ENCODE measurements at regions not wholly inside any gene's neighbourhood (a gene's known extent, or its start where the extent isn't known, plus 50 kb on each side); places are given as distances from the start of the nearest gene placed in this dataset.

GRCh38 chr3:86464180-86464579 lies 526.8 kb downstream of the VGLL3 start:
- Histone ChIP-seq H3F3A (ENCODE audit: low read length, unreplicated experiment) (no peaks in the 10 kb centered on the region), H3K9ac (ENCODE audit: low read length) (no peak overlapping the region), H3K4me2 (ENCODE audit: low read length) (no peak overlapping the region), H4K20me1 (ENCODE audit: low read length) (no peaks in the 10 kb centered on the region), H3K4me1 (ENCODE audit: insufficient read depth, low read length) (no peaks in the 10 kb centered on the region), H3K27ac (ENCODE audit: low read length) (no peak overlapping the region), H3K9me3 (ENCODE audit: low read length) (no peaks in the 10 kb centered on the region), H3K79me2 (ENCODE audit: low read length) (no peaks in the 10 kb centered on the region), H3K36me3 (ENCODE audit: low read depth, low read length) (no peaks in the 10 kb centered on the region), H3K4me3 (ENCODE audit: low read length) (no peak overlapping the region), H3K27me3 (ENCODE audit: low read length) (no peaks in the 10 kb centered on the region), H2AFZ (ENCODE audit: low read length) (no peak overlapping the region), H3K9me2 (replicated peaks; ENCODE audit: low read length) (no peaks in the 10 kb centered on the region)
- TF ChIP-seq EZH2phosphoT487 (IDR thresholded peaks at IDR 0.05; ENCODE audit: borderline replicate concordance, low read length) (no peak), EZH2 (IDR thresholded peaks at IDR 0.05; ENCODE audit: low read length, unreplicated experiment) (no peak), CTCF (conservative IDR thresholded peaks at IDR 0.05; ENCODE audit: low read depth, low read length) (no peak)
- CTCF ChIA-PET = no interaction called here
- intact Hi-C loops (cut with micrococcal nuclease) = no loop called here
- no TSS peak for BruUV-seq (replicated peaks)
- no peak for DNase-seq
- POLR2A ChIA-PET (ENCODE audit: unreplicated experiment) = no interaction called here
- no peak for ATAC-seq

- H3K9me3 ChIP-seq (ENCODE audit: low read length) = no peaks in the 10 kb centered on the region
- no peak overlapping the region for H3K4me3 ChIP-seq (ENCODE audit: low read length)
- ChIA-PET CTCF (no interaction called here), POLR2A (ENCODE audit: unreplicated experiment) (no interaction called here)
- H3K27me3 ChIP-seq (ENCODE audit: low read length) = peaks cover 3% of the 10 kb centered on the region; the same call in 1 of the 2 replicates
- no peaks in the 10 kb centered on the region for H3K9me2 ChIP-seq (replicated peaks; ENCODE audit: low read length)
- DNase-seq (no peak), ATAC-seq (no peak)
- intact Hi-C loops (cut with micrococcal nuclease) = no loop called here
- H3K4me1 ChIP-seq (ENCODE audit: insufficient read depth, low read length) = no peaks in the 10 kb centered on the region
- no peak for TF ChIP-seq CTCF (conservative IDR thresholded peaks at IDR 0.05; ENCODE audit: low read depth, low read length)
- no peak for TF ChIP-seq EZH2 (IDR thresholded peaks at IDR 0.05; ENCODE audit: low read length, unreplicated experiment)
- TF ChIP-seq EZH2phosphoT487 (IDR thresholded peaks at IDR 0.05; ENCODE audit: borderline replicate concordance, low read length) = no peak
- H3K4me2 ChIP-seq (ENCODE audit: low read length) = no peak overlapping the region
- H3F3A ChIP-seq (ENCODE audit: low read length, unreplicated experiment) = no peaks in the 10 kb centered on the region
- H3K9ac ChIP-seq (ENCODE audit: low read length) = no peak overlapping the region
- no peak overlapping the region for H3K27ac ChIP-seq (ENCODE audit: low read length)
- no peaks in the 10 kb centered on the region for H4K20me1 ChIP-seq (ENCODE audit: low read length)
- no peaks in the 10 kb centered on the region for H3K36me3 ChIP-seq (ENCODE audit: low read depth, low read length)
- BruUV-seq (replicated peaks) = no TSS peak
- no peaks in the 10 kb centered on the region for H3K79me2 ChIP-seq (ENCODE audit: low read length)
- no peak overlapping the region for H2AFZ ChIP-seq (ENCODE audit: low read length)
These were observed 539.2 kb downstream of the VGLL3 start for GRCh38 chr3:86451749-86452148.

GRCh38 chr3:86438544-86438943 lies 552.4 kb downstream of the VGLL3 start:
- no peak overlapping the region for H3K4me3 ChIP-seq (ENCODE audit: low read length)
- no peak overlapping the region for H3K9ac ChIP-seq (ENCODE audit: low read length)
- no peak for ATAC-seq
- intact Hi-C loops (cut with micrococcal nuclease) = no loop called here
- no peaks in the 10 kb centered on the region for H4K20me1 ChIP-seq (ENCODE audit: low read length)
- H3K9me2 ChIP-seq (replicated peaks; ENCODE audit: low read length) = no peaks in the 10 kb centered on the region
- peaks cover 13% of the 10 kb centered on the region; the same call in 1 of the 2 replicates for H3K27me3 ChIP-seq (ENCODE audit: low read length)
- H3K79me2 ChIP-seq (ENCODE audit: low read length) = no peaks in the 10 kb centered on the region
- no peak overlapping the region for H3K4me2 ChIP-seq (ENCODE audit: low read length)
- H3F3A ChIP-seq (ENCODE audit: low read length, unreplicated experiment) = no peaks in the 10 kb centered on the region
- no peak for DNase-seq
- H3K36me3 ChIP-seq (ENCODE audit: low read depth, low read length) = no peaks in the 10 kb centered on the region
- ChIA-PET POLR2A (ENCODE audit: unreplicated experiment) (no interaction called here), CTCF (no interaction called here)
- no peak for TF ChIP-seq CTCF (conservative IDR thresholded peaks at IDR 0.05; ENCODE audit: low read depth, low read length)
- no peak for TF ChIP-seq EZH2phosphoT487 (IDR thresholded peaks at IDR 0.05; ENCODE audit: borderline replicate concordance, low read length)
- H2AFZ ChIP-seq (ENCODE audit: low read length) = no peak overlapping the region
- BruUV-seq (replicated peaks) = no TSS peak
- no peaks in the 10 kb centered on the region for H3K4me1 ChIP-seq (ENCODE audit: insufficient read depth, low read length)
- H3K9me3 ChIP-seq (ENCODE audit: low read length) = no peaks in the 10 kb centered on the region
- no peak overlapping the region for H3K27ac ChIP-seq (ENCODE audit: low read length)
